ENCODE measurements at regions not wholly inside any gene's neighbourhood (a gene's known extent, or its start where the extent isn't known, plus 50 kb on each side); places are given as distances from the start of the nearest gene placed in this dataset.

DNA sequence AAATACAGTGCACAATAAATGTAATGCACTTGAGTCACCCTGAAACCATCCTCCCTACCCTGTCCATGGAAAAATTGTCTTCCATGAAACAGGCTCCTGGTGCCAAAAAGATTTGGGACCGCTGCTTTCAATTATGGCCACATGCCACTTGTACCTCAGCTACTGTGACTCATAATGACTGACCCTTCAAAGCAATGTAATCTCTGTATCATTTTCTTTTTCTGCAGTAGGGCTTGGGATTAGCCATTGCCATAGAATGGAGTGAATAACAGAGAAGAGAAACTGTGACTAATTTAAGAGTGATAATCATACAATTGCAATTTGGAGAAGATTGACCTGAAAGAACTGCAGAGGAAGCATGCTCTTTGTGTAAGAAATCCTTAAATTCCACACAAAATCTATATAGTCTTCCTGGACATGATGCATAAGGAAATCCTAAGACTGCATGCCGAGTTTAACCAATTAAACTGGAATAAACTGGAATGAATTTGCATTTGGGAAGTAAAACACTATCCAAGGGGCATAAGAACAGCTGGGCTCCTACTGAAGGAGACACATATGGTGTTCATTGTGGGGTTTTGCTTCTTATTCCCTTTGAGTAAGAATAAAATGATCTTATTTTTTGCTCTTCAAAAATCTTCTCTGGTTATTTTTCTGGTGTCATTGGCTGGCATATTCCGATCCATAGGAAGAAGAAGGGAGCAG is 59.5 kb upstream of the SLC7A1 start:
- no peak for DNase-seq

DNA sequence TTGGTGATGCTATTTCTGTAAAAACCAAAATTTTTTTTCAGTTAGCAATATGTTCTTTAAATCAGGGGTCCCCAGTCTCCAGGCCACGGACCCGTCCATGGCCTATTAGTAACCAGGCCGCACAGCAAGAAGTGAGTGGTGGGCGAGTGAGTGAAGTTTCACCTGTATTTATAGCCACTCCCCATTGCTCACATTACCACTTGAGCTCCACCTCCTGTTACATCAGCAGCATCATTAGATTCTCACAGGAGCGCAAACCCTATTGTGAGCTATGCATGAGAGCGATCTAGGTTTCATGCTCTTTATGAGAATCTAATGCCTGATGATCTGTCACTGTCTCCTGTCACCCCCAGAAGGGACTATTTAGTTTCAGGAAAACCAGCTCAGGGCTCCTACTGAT is 58.9 kb upstream of the SLC7A1 start:
- no peak for DNase-seq

DNA sequence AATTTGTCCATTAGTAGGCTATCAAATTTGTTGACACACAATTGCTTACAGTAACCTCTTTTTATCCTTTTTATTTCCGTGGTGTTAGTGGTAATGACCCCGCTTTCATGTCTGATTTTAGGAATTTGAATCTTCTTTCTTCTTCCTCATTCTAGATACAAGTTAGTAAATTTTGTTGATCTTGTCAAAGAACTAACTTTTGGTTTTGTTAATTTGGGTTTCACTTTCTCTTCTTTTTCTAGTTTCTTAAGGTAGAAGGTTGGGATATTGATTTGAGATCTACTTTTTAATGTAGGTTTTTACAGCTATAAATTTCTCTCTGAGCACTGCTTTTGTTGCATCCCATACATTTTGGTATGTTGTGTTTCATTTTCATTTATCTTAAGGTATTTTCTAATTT is 53.3 kb upstream of the SLC7A1 start:
- DNase-seq = no peak
